Activated CD4-positive, alpha-beta T cell treated with anti-CD3 and anti-CD28 coated beads, Interleukin-2, amount 50 U/mL, for 48 hours (primary cell): ENCODE measurements at regions not wholly inside any gene's neighbourhood (a gene's known extent, or its start where the extent isn't known, plus 50 kb on each side); places are given as distances from the start of the nearest gene placed in this dataset.

ENCODE experiments used
- DNase-seq, 2 experiments: peaks; one replicate each; pipeline ENCODE4 v3.0.0-alpha.2; 2020

- DNase-seq, result no peak
Observed at GRCh38 chr6:91487696-91488392, 901.0 kb upstream of the MAP3K7 start.

- DNase-seq, result no peak
Observed at GRCh38 chr6:91486200-91486599, 899.3 kb upstream of the MAP3K7 start.

GRCh38 chr6:91485047-91485446 is 898.2 kb upstream of the MAP3K7 start:
- no peak for DNase-seq

- no peak for DNase-seq
Observed at GRCh38 chr6:91483415-91484105, 896.7 kb upstream of the MAP3K7 start.

GRCh38 chr6:91482498-91482897 is 895.6 kb upstream of the MAP3K7 start:
- DNase-seq, result no peak

GRCh38 chr6:91480402-91480801 is 893.5 kb upstream of the MAP3K7 start:
- no peak for DNase-seq

- no peak for DNase-seq
Observed at GRCh38 chr6:91477688-91478087, 890.8 kb upstream of the MAP3K7 start.

GRCh38 chr6:91476000-91476399 is 889.1 kb upstream of the MAP3K7 start:
- DNase-seq, result no peak

- DNase-seq, result no peak
Observed at GRCh38 chr6:91465393-91465792, 878.5 kb upstream of the MAP3K7 start.

- no peak for DNase-seq
Observed at GRCh38 chr6:91464718-91465117, 877.8 kb upstream of the MAP3K7 start.

GRCh38 chr6:91464201-91464600 is 877.3 kb upstream of the MAP3K7 start:
- no peak for DNase-seq

- DNase-seq, result no peak
Observed at GRCh38 chr6:91462241-91462640, 875.4 kb upstream of the MAP3K7 start.

GRCh38 chr6:91453224-91453878 is 866.5 kb upstream of the MAP3K7 start:
- DNase-seq, result no peak

GRCh38 chr6:91449539-91449938 is 862.7 kb upstream of the MAP3K7 start:
- no peak for DNase-seq

GRCh38 chr6:91447530-91448254 is 860.8 kb upstream of the MAP3K7 start:
- DNase-seq, result no peak

GRCh38 chr6:91447081-91447480 is 860.2 kb upstream of the MAP3K7 start:
- DNase-seq, result no peak

GRCh38 chr6:91443405-91443804 is 856.5 kb upstream of the MAP3K7 start:
- no peak for DNase-seq

- no peak for DNase-seq
Observed at GRCh38 chr6:91442342-91442741, 855.5 kb upstream of the MAP3K7 start.

GRCh38 chr6:91438570-91438969 is 851.7 kb upstream of the MAP3K7 start:
- DNase-seq, result no peak

GRCh38 chr6:91437315-91437729 is 850.5 kb upstream of the MAP3K7 start:
- DNase-seq, result no peak

GRCh38 chr6:91436448-91436847 is 849.6 kb upstream of the MAP3K7 start:
- no peak for DNase-seq

GRCh38 chr6:91435630-91436029 is 848.8 kb upstream of the MAP3K7 start:
- no peak for DNase-seq

- DNase-seq, result no peak
Observed at GRCh38 chr6:91434576-91434975, 847.7 kb upstream of the MAP3K7 start.
